GM08714 (cell line): ENCODE measurements at regions not wholly inside any gene's neighbourhood (a gene's known extent, or its start where the extent isn't known, plus 50 kb on each side); places are given as distances from the start of the nearest gene placed in this dataset.

Experiments used
- H3K4me3 ChIP-seq: fragments of 200-500 bp; sonication (Bioruptor generic); 2 replicates; pipeline ENCODE4 v1.5.1; 2014; ENCODE audit warnings: mild to moderate bottlenecking, low read length, inconsistent platforms
- ZNF274 ChIP-seq: IDR thresholded peaks from 2 replicates; pipeline ENCODE4 v1.6.1; 2012; ENCODE audit warnings: mild to moderate bottlenecking, low read depth, low read length

DNA sequence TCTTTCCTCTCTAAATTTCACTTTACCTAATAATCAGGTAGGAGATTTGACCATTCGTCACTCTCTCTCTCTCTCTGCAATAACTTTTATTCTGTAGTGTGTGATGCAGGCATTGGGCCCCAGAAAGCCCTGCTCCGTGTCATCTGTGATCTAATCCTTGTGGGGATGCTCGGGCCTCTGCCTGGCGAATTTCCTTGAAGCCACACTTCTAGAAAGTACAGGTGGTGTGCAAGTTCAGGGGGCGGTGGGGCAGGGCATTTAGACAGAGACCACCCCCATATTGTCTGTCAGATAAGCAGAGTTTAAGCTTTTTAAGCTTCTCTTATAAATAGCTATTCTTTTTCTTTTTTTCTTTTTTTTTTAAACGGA, 53.4 kb upstream of the GPR12 start:
- H3K4me3 ChIP-seq = no peak overlapping the region
- no peak for TF ChIP-seq ZNF274

DNA sequence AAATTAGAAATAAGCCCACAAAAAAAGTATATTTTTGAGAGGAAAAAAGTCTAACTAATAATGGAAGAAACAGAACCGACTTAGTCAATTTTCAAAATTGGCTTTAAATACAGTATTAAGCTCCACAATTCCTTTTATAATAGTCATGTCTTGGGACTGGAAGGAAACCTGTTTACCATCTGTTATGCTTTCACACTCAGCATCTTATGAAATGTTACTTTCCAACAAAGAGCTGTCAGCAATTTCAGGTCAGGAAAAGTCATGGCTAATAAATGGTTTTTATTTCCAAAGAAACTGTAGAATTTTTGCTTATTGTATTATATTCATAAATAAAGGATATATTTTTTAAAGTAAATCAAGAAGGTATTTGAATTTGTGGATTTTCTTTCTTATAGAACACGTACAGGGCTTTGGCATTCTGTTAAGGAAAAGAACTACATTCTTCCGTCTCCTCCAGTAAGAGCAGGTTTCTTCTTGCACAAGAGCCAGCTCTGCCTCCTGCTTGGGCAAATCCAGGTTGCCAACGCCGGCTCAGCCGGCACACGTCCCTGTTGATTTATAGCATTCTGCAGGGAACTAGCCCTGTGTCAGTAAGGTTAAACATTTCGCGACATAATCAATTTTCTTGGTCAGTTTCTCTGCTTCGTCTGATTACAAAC, 52.9 kb upstream of the GPR12 start:
- TF ChIP-seq ZNF274 = no peak
- H3K4me3 ChIP-seq = no peak overlapping the region

DNA sequence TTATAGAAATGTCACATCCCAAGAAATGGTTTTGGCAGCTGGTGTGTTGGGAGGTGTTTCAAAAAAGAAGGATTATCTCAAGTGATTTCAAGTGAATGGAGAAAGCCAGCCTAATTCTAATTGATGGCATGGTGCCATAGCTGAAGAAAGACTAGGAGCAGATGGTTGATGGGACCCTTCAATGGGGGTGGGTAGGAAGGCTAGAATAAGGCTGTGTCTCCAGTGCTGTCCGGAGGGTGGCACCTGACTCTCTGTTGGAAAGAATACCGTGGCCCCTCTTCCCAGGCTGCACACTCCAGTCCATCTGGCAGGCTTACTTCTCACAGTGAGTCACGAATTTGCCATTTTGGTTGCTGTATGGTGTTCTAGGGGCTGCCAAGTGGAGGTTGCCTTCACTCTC, 51.0 kb upstream of the GPR12 start:
- H3K4me3 ChIP-seq = no peak overlapping the region
- no peak for TF ChIP-seq ZNF274
